ENCODE measurements at regions not wholly inside any gene's neighbourhood (a gene's known extent, or its start where the extent isn't known, plus 50 kb on each side); places are given as distances from the start of the nearest gene placed in this dataset.

- TF ChIP-seq CTCF (conservative IDR thresholded peaks at IDR 0.05 in 1 of 2, IDR thresholded peaks at IDR 0.05 in 1 of 2; ENCODE audit: low read depth in 1 of 2, low read length in 2 of 2), result no peak
- no peak for TF ChIP-seq EZH2 (IDR thresholded peaks at IDR 0.05; ENCODE audit: low read length, missing control alignments)
These were observed 444.0 kb upstream of the TRPC7 start for GRCh38 chr5:136809382-136809781.
